Astrocyte (in vitro differentiated cells and primary cell): ENCODE measurements at regions not wholly inside any gene's neighbourhood (a gene's known extent, or its start where the extent isn't known, plus 50 kb on each side); places are given as distances from the start of the nearest gene placed in this dataset.

ENCODE experiments used
- CTCF ChIP-seq: IDR thresholded peaks from 2 replicates; pipeline ENCODE4 v1.5.1; 2011; ENCODE audit warnings: low read depth, mild to moderate bottlenecking, inconsistent platforms, low read length, moderate library complexity; ENCODE audit not compliant: insufficient read depth
- EZH2 ChIP-seq: IDR thresholded peaks from 2 replicates; pipeline ENCODE4 v1.6.1; 2012; ENCODE audit warnings: mild to moderate bottlenecking, low read length, inconsistent platforms; ENCODE audit not compliant: insufficient read depth

DNA sequence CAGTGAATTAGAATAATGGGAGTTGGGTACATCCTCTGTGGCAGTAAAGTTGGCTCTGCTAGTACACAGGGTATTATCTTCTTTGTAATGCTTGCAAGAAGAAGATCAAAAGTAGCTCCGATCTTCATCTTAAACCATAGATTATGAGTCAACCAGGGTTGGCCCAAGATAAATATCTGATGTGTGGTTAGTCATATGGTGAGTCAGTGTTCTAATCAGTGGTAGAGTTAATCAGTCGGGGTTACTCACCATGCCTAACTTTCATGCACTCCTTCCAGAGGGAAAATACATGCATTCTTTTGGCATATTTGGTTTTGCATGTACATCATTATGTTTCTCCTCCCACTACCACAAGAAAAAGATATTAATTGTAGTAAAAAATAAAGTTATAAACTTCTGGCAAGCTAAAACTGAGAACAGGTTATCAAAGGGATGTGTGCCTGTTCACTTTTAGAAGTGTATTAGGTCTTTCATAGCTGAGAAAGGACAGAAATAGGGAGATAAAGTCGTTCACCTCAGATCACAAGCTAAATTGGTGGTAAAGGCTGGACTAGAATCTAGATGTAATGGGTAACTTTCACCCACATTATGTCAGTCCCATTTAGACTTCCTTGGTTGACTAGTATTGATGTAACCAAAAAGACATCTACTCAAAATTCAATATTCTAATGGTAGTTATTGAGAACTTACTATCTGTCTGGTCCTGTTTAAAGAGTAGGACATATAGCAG lies 684.4 kb downstream of the IRS1 start:
- TF ChIP-seq CTCF (no peak), EZH2 (no peak)
